ENCODE measurements at regions not wholly inside any gene's neighbourhood (a gene's known extent, or its start where the extent isn't known, plus 50 kb on each side); places are given as distances from the start of the nearest gene placed in this dataset.

- H3K4me1 ChIP-seq (ENCODE audit: insufficient read depth, low read length, poor library complexity, severe bottlenecking) = no peaks in the 10 kb centered on the region
- no peak overlapping the region for H3K9ac ChIP-seq (ENCODE audit: low read depth, low read length, poor library complexity, severe bottlenecking)
- H3K36me3 ChIP-seq (ENCODE audit: insufficient read depth, low read length) = no peaks in the 10 kb centered on the region
- H3K4me2 ChIP-seq (ENCODE audit: low read depth, low read length, poor library complexity, severe bottlenecking) = no peak overlapping the region
- no peaks in the 10 kb centered on the region for H3K79me2 ChIP-seq (ENCODE audit: insufficient read depth, low read length)
- no peaks in the 10 kb centered on the region for H3K27me3 ChIP-seq (ENCODE audit: insufficient read depth, low read length, poor library complexity, severe bottlenecking)
- no peaks in the 10 kb centered on the region for H4K20me1 ChIP-seq (ENCODE audit: insufficient read depth, low read length, poor library complexity, severe bottlenecking)
- TF ChIP-seq EZH2phosphoT487 (IDR thresholded peaks at IDR 0.05; ENCODE audit: borderline replicate concordance) = no peak
- TF ChIP-seq, protein P1, sequence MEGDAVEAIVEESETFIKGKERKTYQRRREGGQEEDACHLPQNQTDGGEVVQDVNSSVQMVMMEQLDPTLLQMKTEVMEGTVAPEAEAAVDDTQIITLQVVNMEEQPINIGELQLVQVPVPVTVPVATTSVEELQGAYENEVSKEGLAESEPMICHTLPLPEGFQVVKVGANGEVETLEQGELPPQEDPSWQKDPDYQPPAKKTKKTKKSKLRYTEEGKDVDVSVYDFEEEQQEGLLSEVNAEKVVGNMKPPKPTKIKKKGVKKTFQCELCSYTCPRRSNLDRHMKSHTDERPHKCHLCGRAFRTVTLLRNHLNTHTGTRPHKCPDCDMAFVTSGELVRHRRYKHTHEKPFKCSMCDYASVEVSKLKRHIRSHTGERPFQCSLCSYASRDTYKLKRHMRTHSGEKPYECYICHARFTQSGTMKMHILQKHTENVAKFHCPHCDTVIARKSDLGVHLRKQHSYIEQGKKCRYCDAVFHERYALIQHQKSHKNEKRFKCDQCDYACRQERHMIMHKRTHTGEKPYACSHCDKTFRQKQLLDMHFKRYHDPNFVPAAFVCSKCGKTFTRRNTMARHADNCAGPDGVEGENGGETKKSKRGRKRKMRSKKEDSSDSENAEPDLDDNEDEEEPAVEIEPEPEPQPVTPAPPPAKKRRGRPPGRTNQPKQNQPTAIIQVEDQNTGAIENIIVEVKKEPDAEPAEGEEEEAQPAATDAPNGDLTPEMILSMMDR (conservative IDR thresholded peaks at IDR 0.05; ENCODE audit: low read length) = no peak
- no peaks in the 10 kb centered on the region for H3F3A ChIP-seq (ENCODE audit: low read depth)
- no peak overlapping the region for H2AFZ ChIP-seq (ENCODE audit: low read length)
- H3K4me3 ChIP-seq (ENCODE audit: low read length, poor library complexity, severe bottlenecking) = no peak overlapping the region
- H3K9me2 ChIP-seq (replicated peaks; ENCODE audit: low read depth, low read length) = no peaks in the 10 kb centered on the region
- H3K9me3 ChIP-seq (ENCODE audit: insufficient read depth, low read depth, low read length) = peaks cover 6% of the 10 kb centered on the region; the same call in 1 of the 2 replicates
These were observed 60.6 kb upstream of the SYK start for GRCh38 chr9:90741036-90741435.

- no peak for TF ChIP-seq EZH2phosphoT487 (IDR thresholded peaks at IDR 0.05; ENCODE audit: borderline replicate concordance)
- TF ChIP-seq, protein P1 (conservative IDR thresholded peaks at IDR 0.05; ENCODE audit: low read length) = no peak
- H4K20me1 ChIP-seq (ENCODE audit: insufficient read depth, low read length, poor library complexity, severe bottlenecking) = no peaks in the 10 kb centered on the region
These were observed 63.9 kb upstream of the SYK start for GRCh38 chr9:90737742-90738141.

GRCh38 chr9:90735952-90736351 is 65.7 kb upstream of the SYK start:
- Histone ChIP-seq H3K4me2 (ENCODE audit: low read depth, low read length, poor library complexity, severe bottlenecking) (no peak overlapping the region), H3K4me1 (ENCODE audit: insufficient read depth, low read length, poor library complexity, severe bottlenecking) (no peaks in the 10 kb centered on the region), H4K20me1 (ENCODE audit: insufficient read depth, low read length, poor library complexity, severe bottlenecking) (no peaks in the 10 kb centered on the region), H3K27me3 (ENCODE audit: insufficient read depth, low read length, poor library complexity, severe bottlenecking) (no peaks in the 10 kb centered on the region), H3K79me2 (ENCODE audit: insufficient read depth, low read length) (no peaks in the 10 kb centered on the region), H3K9me3 (ENCODE audit: insufficient read depth, low read depth, low read length) (peaks cover 6% of the 10 kb centered on the region; the same call in 1 of the 2 replicates), H3F3A (ENCODE audit: low read depth) (no peaks in the 10 kb centered on the region), H2AFZ (ENCODE audit: low read length) (no peak overlapping the region), H3K4me3 (ENCODE audit: low read length, poor library complexity, severe bottlenecking) (no peak overlapping the region), H3K36me3 (ENCODE audit: insufficient read depth, low read length) (no peaks in the 10 kb centered on the region), H3K9me2 (replicated peaks; ENCODE audit: low read depth, low read length) (no peaks in the 10 kb centered on the region), H3K9ac (ENCODE audit: low read depth, low read length, poor library complexity, severe bottlenecking) (no peak overlapping the region)
- no peak for TF ChIP-seq EZH2phosphoT487 (IDR thresholded peaks at IDR 0.05; ENCODE audit: borderline replicate concordance)
- TF ChIP-seq, protein P1 (conservative IDR thresholded peaks at IDR 0.05; ENCODE audit: low read length) = no peak

More at GRCh38 chr9:90737742-90738141, 63.9 kb upstream of the SYK start:
- Histone ChIP-seq H3K4me3 (ENCODE audit: low read length, poor library complexity, severe bottlenecking) (no peak overlapping the region), H3K9me3 (ENCODE audit: insufficient read depth, low read depth, low read length) (peaks cover 6% of the 10 kb centered on the region; the same call in 1 of the 2 replicates), H2AFZ (ENCODE audit: low read length) (no peak overlapping the region), H3K27me3 (ENCODE audit: insufficient read depth, low read length, poor library complexity, severe bottlenecking) (no peaks in the 10 kb centered on the region), H3K9me2 (replicated peaks; ENCODE audit: low read depth, low read length) (no peaks in the 10 kb centered on the region), H3K9ac (ENCODE audit: low read depth, low read length, poor library complexity, severe bottlenecking) (no peak overlapping the region), H3K36me3 (ENCODE audit: insufficient read depth, low read length) (no peaks in the 10 kb centered on the region), H3K4me1 (ENCODE audit: insufficient read depth, low read length, poor library complexity, severe bottlenecking) (no peaks in the 10 kb centered on the region), H3F3A (ENCODE audit: low read depth) (no peaks in the 10 kb centered on the region), H3K4me2 (ENCODE audit: low read depth, low read length, poor library complexity, severe bottlenecking) (no peak overlapping the region), H3K79me2 (ENCODE audit: insufficient read depth, low read length) (no peaks in the 10 kb centered on the region)
